Astrocyte (in vitro differentiated cells and primary cell): ENCODE measurements at regions not wholly inside any gene's neighbourhood (a gene's known extent, or its start where the extent isn't known, plus 50 kb on each side); places are given as distances from the start of the nearest gene placed in this dataset.

Experiments
- DNase-seq: peaks from one replicate; pipeline ENCODE4 v3.0.0-alpha.2; 2010; ENCODE audit warnings: low read depth
- FAIRE-seq: peaks from 2 replicates; lab custom pipeline; 2011; peaks lifted over from hg19 to GRCh38; lab: Jason Lieb, UNC
- H2AFZ ChIP-seq: 2 replicates; pipeline ENCODE4 v1.6.0; 2012; ENCODE audit warnings: low read depth, low read length, inconsistent platforms
- H3K27ac ChIP-seq: 2 replicates; pipeline ENCODE4 v1.5.1; 2011; ENCODE audit warnings: low read depth, low read length, inconsistent platforms
- H3K27me3 ChIP-seq: 2 replicates; pipeline ENCODE4 v1.6.0; 2011; ENCODE audit warnings: low read length, inconsistent platforms; ENCODE audit not compliant: insufficient read depth
- H3K36me3 ChIP-seq: 2 replicates; pipeline ENCODE4 v1.5.1; 2011; ENCODE audit warnings: low read length, inconsistent platforms; ENCODE audit not compliant: insufficient read depth
- H3K4me1 ChIP-seq: 2 replicates; pipeline ENCODE4 v1.5.1; 2011; ENCODE audit warnings: low read length, inconsistent platforms; ENCODE audit not compliant: insufficient read depth
- H3K4me2 ChIP-seq: 2 replicates; pipeline ENCODE4 v1.6.0; 2012; ENCODE audit warnings: low read length, inconsistent platforms
- H3K4me3 ChIP-seq: 2 replicates; pipeline ENCODE4 v1.5.1; 2011; ENCODE audit warnings: low read depth, mild to moderate bottlenecking, low read length, inconsistent platforms; ENCODE audit not compliant: insufficient read depth
- H3K79me2 ChIP-seq: 2 replicates; pipeline ENCODE4 v1.6.0; 2012; ENCODE audit warnings: mild to moderate bottlenecking, low read length, inconsistent platforms; ENCODE audit not compliant: insufficient read depth
- H3K9ac ChIP-seq: 2 replicates; pipeline ENCODE4 v1.6.0; 2012; ENCODE audit warnings: mild to moderate bottlenecking, low read length, inconsistent platforms
- H3K9me3 ChIP-seq: 2 replicates; pipeline ENCODE4 v1.5.1; 2012; ENCODE audit warnings: low read depth, mild to moderate bottlenecking, low read length, inconsistent platforms; ENCODE audit not compliant: insufficient read depth
- H4K20me1 ChIP-seq: 2 replicates; pipeline ENCODE4 v1.6.0; 2012; ENCODE audit warnings: low read length, inconsistent platforms; ENCODE audit not compliant: insufficient read depth
- H3K27ac Mint-ChIP-seq: one replicate; pipeline ENCODE4 v1.8.0; 2021; ENCODE audit warnings: mild to moderate bottlenecking, mixed read lengths; ENCODE audit not compliant: unreplicated experiment
- H3K27me3 Mint-ChIP-seq: one replicate; pipeline ENCODE4 v1.8.0; 2021; ENCODE audit warnings: low read depth, mixed read lengths; ENCODE audit not compliant: unreplicated experiment
- H3K36me3 Mint-ChIP-seq: one replicate; pipeline ENCODE4 v1.8.0; 2021; ENCODE audit warnings: low read depth, mixed read lengths; ENCODE audit not compliant: unreplicated experiment
- H3K4me1 Mint-ChIP-seq: one replicate; pipeline ENCODE4 v1.8.0; 2021; ENCODE audit warnings: low read depth, mixed read lengths; ENCODE audit not compliant: unreplicated experiment
- H3K4me3 Mint-ChIP-seq: one replicate; pipeline ENCODE4 v1.8.0; 2021; ENCODE audit warnings: mild to moderate bottlenecking, moderate library complexity, mixed read lengths; ENCODE audit not compliant: unreplicated experiment
- H3K9me3 Mint-ChIP-seq: one replicate; pipeline ENCODE4 v1.8.0; 2021; ENCODE audit warnings: mild to moderate bottlenecking, mixed read lengths; ENCODE audit not compliant: unreplicated experiment
- EZH2 ChIP-seq: IDR thresholded peaks from 2 replicates; pipeline ENCODE4 v1.6.1; 2012; ENCODE audit warnings: mild to moderate bottlenecking, low read length, inconsistent platforms; ENCODE audit not compliant: insufficient read depth
- TF ChIP-seq, protein P1 (sequence below): IDR thresholded peaks from 2 replicates; pipeline ENCODE4 v1.5.1; 2011; ENCODE audit warnings: low read depth, mild to moderate bottlenecking, inconsistent platforms, low read length, moderate library complexity; ENCODE audit not compliant: insufficient read depth

DNA sequence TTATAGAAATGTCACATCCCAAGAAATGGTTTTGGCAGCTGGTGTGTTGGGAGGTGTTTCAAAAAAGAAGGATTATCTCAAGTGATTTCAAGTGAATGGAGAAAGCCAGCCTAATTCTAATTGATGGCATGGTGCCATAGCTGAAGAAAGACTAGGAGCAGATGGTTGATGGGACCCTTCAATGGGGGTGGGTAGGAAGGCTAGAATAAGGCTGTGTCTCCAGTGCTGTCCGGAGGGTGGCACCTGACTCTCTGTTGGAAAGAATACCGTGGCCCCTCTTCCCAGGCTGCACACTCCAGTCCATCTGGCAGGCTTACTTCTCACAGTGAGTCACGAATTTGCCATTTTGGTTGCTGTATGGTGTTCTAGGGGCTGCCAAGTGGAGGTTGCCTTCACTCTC, 51.0 kb upstream of the GPR12 start:
- Histone ChIP-seq H3K27ac (no peak overlapping the region), H4K20me1 (no peaks in the 10 kb centered on the region), H3K79me2 (no peaks in the 10 kb centered on the region), H3K36me3 (no peaks in the 10 kb centered on the region), H3K27me3 (no peaks in the 10 kb centered on the region), H2AFZ (no peak overlapping the region), H3K4me3 (no peak overlapping the region), H3K9me3 (no peaks in the 10 kb centered on the region), H3K4me2 (no peak overlapping the region), H3K9ac (no peak overlapping the region), H3K4me1 (no peaks in the 10 kb centered on the region)
- FAIRE-seq, result no peak
- H3K36me3 Mint-ChIP-seq, result no peaks in the 10 kb centered on the region
- H3K27me3 Mint-ChIP-seq, result peaks cover 17% of the 10 kb centered on the region
- TF ChIP-seq, protein P1, sequence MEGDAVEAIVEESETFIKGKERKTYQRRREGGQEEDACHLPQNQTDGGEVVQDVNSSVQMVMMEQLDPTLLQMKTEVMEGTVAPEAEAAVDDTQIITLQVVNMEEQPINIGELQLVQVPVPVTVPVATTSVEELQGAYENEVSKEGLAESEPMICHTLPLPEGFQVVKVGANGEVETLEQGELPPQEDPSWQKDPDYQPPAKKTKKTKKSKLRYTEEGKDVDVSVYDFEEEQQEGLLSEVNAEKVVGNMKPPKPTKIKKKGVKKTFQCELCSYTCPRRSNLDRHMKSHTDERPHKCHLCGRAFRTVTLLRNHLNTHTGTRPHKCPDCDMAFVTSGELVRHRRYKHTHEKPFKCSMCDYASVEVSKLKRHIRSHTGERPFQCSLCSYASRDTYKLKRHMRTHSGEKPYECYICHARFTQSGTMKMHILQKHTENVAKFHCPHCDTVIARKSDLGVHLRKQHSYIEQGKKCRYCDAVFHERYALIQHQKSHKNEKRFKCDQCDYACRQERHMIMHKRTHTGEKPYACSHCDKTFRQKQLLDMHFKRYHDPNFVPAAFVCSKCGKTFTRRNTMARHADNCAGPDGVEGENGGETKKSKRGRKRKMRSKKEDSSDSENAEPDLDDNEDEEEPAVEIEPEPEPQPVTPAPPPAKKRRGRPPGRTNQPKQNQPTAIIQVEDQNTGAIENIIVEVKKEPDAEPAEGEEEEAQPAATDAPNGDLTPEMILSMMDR, result no peak
- no peak for TF ChIP-seq EZH2
- no peak overlapping the region for H3K4me3 Mint-ChIP-seq
- no peak overlapping the region for H3K27ac Mint-ChIP-seq
- DNase-seq, result no peak
- H3K4me1 Mint-ChIP-seq, result no peaks in the 10 kb centered on the region
- H3K9me3 Mint-ChIP-seq, result peaks cover 2% of the 10 kb centered on the region
